Prostate gland (tissue), 1 donor: ENCODE measurements at regions not wholly inside any gene's neighbourhood (a gene's known extent, or its start where the extent isn't known, plus 50 kb on each side); places are given as distances from the start of the nearest gene placed in this dataset.

Source experiments
- POLR2A ChIP-seq: fragments of 450-650 bp; IDR thresholded peaks from one replicate; pipeline ENCODE4 v1.6.1; 2016; ENCODE audit warnings: antibody characterized with exemption, mild to moderate bottlenecking
- POLR2AphosphoS5 ChIP-seq: sonication (generic); formaldehyde crosslinking; IDR thresholded peaks from one replicate; pipeline ENCODE4 v1.6.1; 2017; ENCODE audit warnings: antibody characterized with exemption

DNA sequence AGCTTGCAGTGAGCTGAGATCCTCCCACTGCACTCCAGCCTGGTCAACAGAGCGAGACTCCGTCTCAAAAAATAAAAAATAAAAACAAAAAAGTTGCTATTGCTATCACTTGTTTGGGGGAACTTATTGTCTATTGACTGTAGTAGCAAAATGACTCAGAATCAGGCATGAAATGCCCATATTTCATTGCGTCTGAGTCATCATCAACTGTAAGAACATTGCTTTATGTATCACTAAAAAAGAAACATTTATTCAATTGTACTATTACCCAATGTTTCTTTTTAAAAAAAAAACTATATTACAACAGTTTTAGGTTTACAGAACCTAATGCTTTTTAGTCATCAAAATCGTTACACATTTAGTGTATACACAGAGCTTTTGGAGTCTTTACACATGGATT lies 91.0 kb upstream of the FMN2 start:
- TF ChIP-seq POLR2AphosphoS5 (no peak), POLR2A (no peak)
